DOHH2 (cell line): ENCODE measurements at regions not wholly inside any gene's neighbourhood (a gene's known extent, or its start where the extent isn't known, plus 50 kb on each side); places are given as distances from the start of the nearest gene placed in this dataset.

Experiments
- H3F3A ChIP-seq: fragments of 200-600 bp; sonication (generic), shearing (Covaris generic); 2 replicates; pipeline ENCODE4 v1.6.0; 2016; ENCODE audit warnings: antibody characterized with exemption, mild to moderate bottlenecking; ENCODE audit not compliant: control insufficient read depth, insufficient read depth
- H3K27ac ChIP-seq: fragments of 200-600 bp; sonication (generic); 2 replicates; pipeline ENCODE4 v1.5.1; 2014; ENCODE audit warnings: low read depth, mild to moderate bottlenecking, low read length, moderate library complexity
- H3K27me3 ChIP-seq: fragments of 200-600 bp; sonication (generic); 2 replicates; pipeline ENCODE4 v1.6.1; 2014; ENCODE audit warnings: mild to moderate bottlenecking, low read length, mixed read lengths; ENCODE audit not compliant: control insufficient read depth
- H3K36me3 ChIP-seq: fragments of 200-600 bp; sonication (generic); 2 replicates; pipeline ENCODE4 v1.6.1; 2014; ENCODE audit warnings: mild to moderate bottlenecking, low read length, moderate library complexity, mixed read lengths; ENCODE audit not compliant: control insufficient read depth
- H3K4me1 ChIP-seq: fragments of 200-600 bp; sonication (generic); 2 replicates; pipeline ENCODE4 v1.6.1; 2014; ENCODE audit warnings: mild to moderate bottlenecking, low read length, mixed read lengths; ENCODE audit not compliant: control insufficient read depth
- H3K4me2 ChIP-seq: fragments of 200-600 bp; sonication (generic); 2 replicates; pipeline ENCODE4 v1.6.0; 2014; ENCODE audit warnings: mild to moderate bottlenecking, low read length, moderate library complexity
- H3K4me3 ChIP-seq: fragments of 200-600 bp; sonication (generic); 2 replicates; pipeline ENCODE4 v1.5.1; 2014; ENCODE audit warnings: mild to moderate bottlenecking, low read length, mixed read lengths
- H3K79me2 ChIP-seq: fragments of 200-600 bp; sonication (generic); 2 replicates; pipeline ENCODE4 v1.6.1; 2014; ENCODE audit warnings: mild to moderate bottlenecking, low read length, mixed read lengths; ENCODE audit not compliant: control insufficient read depth
- H3K9me2 ChIP-seq: fragments of 200-600 bp; sonication (generic); replicated peaks from 2 replicates; pipeline ENCODE4 v1.6.1; 2014; ENCODE audit warnings: mild to moderate bottlenecking, low read length, mixed read lengths; ENCODE audit not compliant: control insufficient read depth
- H3K9me3 ChIP-seq: fragments of 200-600 bp; sonication (generic); 2 replicates; pipeline ENCODE4 v1.6.1; 2014; ENCODE audit warnings: antibody characterized with exemption, low read length, mixed read lengths; ENCODE audit not compliant: control insufficient read depth, insufficient read depth
- H4K20me1 ChIP-seq: fragments of 200-600 bp; sonication (generic); 2 replicates; pipeline ENCODE4 v1.6.0; 2014; ENCODE audit warnings: low read depth, mild to moderate bottlenecking, antibody characterized with exemption, low read length, moderate library complexity; ENCODE audit not compliant: control insufficient read depth, insufficient read depth
- EZH2phosphoT487 ChIP-seq: fragments of 200-600 bp; sonication (generic); IDR thresholded peaks from 2 replicates; pipeline ENCODE4 v1.6.1; 2017; ENCODE audit warnings: borderline replicate concordance, mild to moderate bottlenecking, antibody characterized with exemption, low read length, moderate library complexity, mixed read lengths
- TF ChIP-seq, protein P1 (sequence below): fragments of 200-600 bp; sonication (generic); IDR thresholded peaks from one replicate; pipeline ENCODE4 v1.5.1; 2014; ENCODE audit warnings: antibody characterized with exemption, mild to moderate bottlenecking, low read depth, low read length; ENCODE audit not compliant: poor library complexity, severe bottlenecking

DNA sequence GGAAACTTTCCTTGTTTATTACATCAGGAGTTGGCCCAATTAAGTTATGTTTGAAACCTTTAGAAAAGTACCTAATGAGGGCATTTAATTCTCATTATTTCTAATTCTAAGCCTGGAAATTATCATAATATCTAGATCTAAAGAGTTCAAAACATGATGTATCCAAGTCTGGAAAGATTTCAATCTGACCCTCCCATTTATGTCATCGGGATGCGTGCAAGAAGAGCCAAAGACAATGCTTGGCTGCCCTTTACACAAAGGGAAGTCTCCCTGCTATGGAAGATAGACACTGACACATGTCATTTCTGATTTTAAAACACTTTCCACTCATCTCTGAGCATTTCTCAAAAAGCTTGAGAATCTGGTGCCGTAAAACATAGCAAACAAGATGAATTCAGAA lies 222.4 kb downstream of the ANTXR2 start:
- Histone ChIP-seq H3K9me2 (no peaks in the 10 kb centered on the region), H3K9me3 (no peaks in the 10 kb centered on the region), H4K20me1 (no peaks in the 10 kb centered on the region), H3K36me3 (no peaks in the 10 kb centered on the region), H3K27ac (no peak overlapping the region), H3K4me3 (no peak overlapping the region), H3K4me2 (no peak overlapping the region), H3K4me1 (no peaks in the 10 kb centered on the region), H3F3A (no peaks in the 10 kb centered on the region), H3K79me2 (no peaks in the 10 kb centered on the region), H3K27me3 (no peaks in the 10 kb centered on the region)
- TF ChIP-seq, protein P1, sequence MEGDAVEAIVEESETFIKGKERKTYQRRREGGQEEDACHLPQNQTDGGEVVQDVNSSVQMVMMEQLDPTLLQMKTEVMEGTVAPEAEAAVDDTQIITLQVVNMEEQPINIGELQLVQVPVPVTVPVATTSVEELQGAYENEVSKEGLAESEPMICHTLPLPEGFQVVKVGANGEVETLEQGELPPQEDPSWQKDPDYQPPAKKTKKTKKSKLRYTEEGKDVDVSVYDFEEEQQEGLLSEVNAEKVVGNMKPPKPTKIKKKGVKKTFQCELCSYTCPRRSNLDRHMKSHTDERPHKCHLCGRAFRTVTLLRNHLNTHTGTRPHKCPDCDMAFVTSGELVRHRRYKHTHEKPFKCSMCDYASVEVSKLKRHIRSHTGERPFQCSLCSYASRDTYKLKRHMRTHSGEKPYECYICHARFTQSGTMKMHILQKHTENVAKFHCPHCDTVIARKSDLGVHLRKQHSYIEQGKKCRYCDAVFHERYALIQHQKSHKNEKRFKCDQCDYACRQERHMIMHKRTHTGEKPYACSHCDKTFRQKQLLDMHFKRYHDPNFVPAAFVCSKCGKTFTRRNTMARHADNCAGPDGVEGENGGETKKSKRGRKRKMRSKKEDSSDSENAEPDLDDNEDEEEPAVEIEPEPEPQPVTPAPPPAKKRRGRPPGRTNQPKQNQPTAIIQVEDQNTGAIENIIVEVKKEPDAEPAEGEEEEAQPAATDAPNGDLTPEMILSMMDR: no peak
- TF ChIP-seq EZH2phosphoT487: no peak

DNA sequence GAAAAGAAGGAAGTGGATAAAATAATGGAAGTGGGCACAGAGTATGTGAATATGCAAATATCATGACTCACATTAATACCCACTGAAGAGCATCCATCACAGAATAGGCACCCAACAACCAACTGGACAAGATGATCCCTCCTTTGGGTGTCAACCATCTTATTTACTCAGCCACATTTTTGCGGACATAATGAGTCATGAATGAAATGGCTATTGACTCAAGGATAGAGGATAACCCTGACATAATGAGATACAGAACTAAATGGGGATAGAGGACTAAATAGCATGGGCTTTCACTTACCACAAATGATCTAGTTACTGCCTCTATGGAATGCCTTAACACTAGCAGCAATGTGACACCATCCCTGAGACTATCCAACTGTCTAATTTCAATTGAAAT lies 224.7 kb downstream of the ANTXR2 start:
- no peaks in the 10 kb centered on the region; the same call in 1 of the 2 replicates for H3K9me3 ChIP-seq
- no peak overlapping the region for H3K27ac ChIP-seq
- H3K4me3 ChIP-seq: no peak overlapping the region
- no peaks in the 10 kb centered on the region for H3K9me2 ChIP-seq
- no peaks in the 10 kb centered on the region for H3K4me1 ChIP-seq
- no peaks in the 10 kb centered on the region for H3K27me3 ChIP-seq
- TF ChIP-seq, protein P1: no peak
- TF ChIP-seq EZH2phosphoT487: no peak
- no peaks in the 10 kb centered on the region for H3F3A ChIP-seq
- H3K36me3 ChIP-seq: no peaks in the 10 kb centered on the region
- H3K79me2 ChIP-seq: no peaks in the 10 kb centered on the region
- H4K20me1 ChIP-seq: no peaks in the 10 kb centered on the region
- no peak overlapping the region for H3K4me2 ChIP-seq

DNA sequence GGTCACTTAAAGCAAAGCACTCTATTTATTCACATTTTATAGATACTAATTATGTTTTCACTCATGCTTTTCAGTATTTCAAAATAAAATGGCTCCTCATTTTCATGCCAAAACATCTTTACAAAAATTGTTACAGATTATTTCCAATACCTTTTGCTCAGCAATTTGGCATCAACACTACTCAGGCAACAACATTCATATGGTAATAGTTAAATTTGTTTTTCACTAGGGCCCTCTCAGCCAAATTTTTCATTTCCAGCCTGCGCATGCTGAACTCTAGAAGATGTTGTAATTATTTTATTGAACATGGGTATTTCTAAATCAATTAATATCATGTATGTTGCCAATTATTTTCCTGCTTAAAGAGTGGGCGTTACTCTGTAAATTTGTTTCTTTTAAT lies 225.6 kb downstream of the ANTXR2 start:
- no peaks in the 10 kb centered on the region for H3K27me3 ChIP-seq
- no peaks in the 10 kb centered on the region for H4K20me1 ChIP-seq
- no peaks in the 10 kb centered on the region for H3K36me3 ChIP-seq
- H3F3A ChIP-seq: no peaks in the 10 kb centered on the region
- H3K4me2 ChIP-seq: no peak overlapping the region
- H3K27ac ChIP-seq: no peak overlapping the region
- no peak overlapping the region for H3K4me3 ChIP-seq
- no peaks in the 10 kb centered on the region for H3K79me2 ChIP-seq
- no peaks in the 10 kb centered on the region for H3K9me2 ChIP-seq
- H3K4me1 ChIP-seq: no peaks in the 10 kb centered on the region
- TF ChIP-seq EZH2phosphoT487: no peak
- TF ChIP-seq, protein P1: no peak
- H3K9me3 ChIP-seq: no peaks in the 10 kb centered on the region; the same call in 1 of the 2 replicates

DNA sequence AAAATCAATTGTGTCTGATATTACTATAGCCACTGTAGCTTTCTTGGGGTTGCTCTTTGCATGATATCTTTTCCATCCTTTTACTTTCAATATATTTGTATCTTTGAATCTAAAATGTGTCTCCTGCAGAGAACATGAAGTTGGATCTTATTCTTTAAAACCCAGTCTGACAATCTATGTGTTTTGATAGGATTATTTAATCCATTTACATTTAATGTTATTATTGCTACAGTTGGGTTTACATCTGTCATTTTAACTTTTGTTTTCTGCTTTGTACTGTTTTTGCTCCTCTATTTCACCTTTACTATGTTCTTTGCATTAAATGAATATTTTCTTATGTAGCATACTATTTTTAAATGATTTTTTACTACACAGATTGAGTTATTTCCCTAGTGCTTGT lies 230.9 kb downstream of the ANTXR2 start:
- TF ChIP-seq, protein P1: no peak
- TF ChIP-seq EZH2phosphoT487: no peak
- Histone ChIP-seq H3K4me1 (no peaks in the 10 kb centered on the region), H3K27ac (no peak overlapping the region), H3K27me3 (no peaks in the 10 kb centered on the region), H3K36me3 (no peaks in the 10 kb centered on the region), H3K9me2 (no peaks in the 10 kb centered on the region), H3K4me2 (no peak overlapping the region), H3K4me3 (no peak overlapping the region), H3K9me3 (no peaks in the 10 kb centered on the region; the same call in 1 of the 2 replicates), H3K79me2 (no peaks in the 10 kb centered on the region), H4K20me1 (no peaks in the 10 kb centered on the region), H3F3A (no peaks in the 10 kb centered on the region)
